ENCODE measurements at regions not wholly inside any gene's neighbourhood (a gene's known extent, or its start where the extent isn't known, plus 50 kb on each side); places are given as distances from the start of the nearest gene placed in this dataset.
"Not testable (repeated sequence)": the region's sequence is repeated elsewhere in the genome, so short reads cannot be mapped to it uniquely, and the experiment has no call there.

DNA sequence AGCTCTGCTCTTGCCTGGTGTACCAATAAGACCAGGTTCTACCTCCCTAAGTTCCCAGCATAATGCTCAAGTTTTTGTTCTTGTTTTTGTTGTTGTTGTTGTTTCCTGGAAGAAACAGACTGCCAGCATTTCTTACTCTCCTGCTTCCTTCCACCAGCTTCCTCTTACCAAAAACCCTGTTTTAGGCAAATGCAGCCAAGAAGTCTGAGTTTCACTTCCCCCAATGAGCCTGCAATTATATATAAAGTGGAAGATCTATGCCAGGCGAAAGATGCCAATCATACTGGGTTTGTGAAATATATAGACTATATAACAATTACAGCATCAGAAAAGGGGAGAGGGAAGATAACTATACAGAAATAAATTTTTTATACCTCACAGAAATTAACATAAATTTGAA lies 931.5 kb upstream of the FAT3 start:
- DNase-seq (ENCODE audit: low spot score in 2 of 2, unreplicated experiment in 2 of 2) = no peak
- Mint-ChIP-seq H3K4me1 (no peaks in the 10 kb centered on the region), H3K27me3 (ENCODE audit: low read depth) (no peaks in the 10 kb centered on the region), H3K9me3 (no peaks in the 10 kb centered on the region), H3K4me3 (no peak overlapping the region), H3K27ac (no peak overlapping the region), H3K36me3 (peaks cover 1% of the 10 kb centered on the region)
- TF ChIP-seq, protein P1, sequence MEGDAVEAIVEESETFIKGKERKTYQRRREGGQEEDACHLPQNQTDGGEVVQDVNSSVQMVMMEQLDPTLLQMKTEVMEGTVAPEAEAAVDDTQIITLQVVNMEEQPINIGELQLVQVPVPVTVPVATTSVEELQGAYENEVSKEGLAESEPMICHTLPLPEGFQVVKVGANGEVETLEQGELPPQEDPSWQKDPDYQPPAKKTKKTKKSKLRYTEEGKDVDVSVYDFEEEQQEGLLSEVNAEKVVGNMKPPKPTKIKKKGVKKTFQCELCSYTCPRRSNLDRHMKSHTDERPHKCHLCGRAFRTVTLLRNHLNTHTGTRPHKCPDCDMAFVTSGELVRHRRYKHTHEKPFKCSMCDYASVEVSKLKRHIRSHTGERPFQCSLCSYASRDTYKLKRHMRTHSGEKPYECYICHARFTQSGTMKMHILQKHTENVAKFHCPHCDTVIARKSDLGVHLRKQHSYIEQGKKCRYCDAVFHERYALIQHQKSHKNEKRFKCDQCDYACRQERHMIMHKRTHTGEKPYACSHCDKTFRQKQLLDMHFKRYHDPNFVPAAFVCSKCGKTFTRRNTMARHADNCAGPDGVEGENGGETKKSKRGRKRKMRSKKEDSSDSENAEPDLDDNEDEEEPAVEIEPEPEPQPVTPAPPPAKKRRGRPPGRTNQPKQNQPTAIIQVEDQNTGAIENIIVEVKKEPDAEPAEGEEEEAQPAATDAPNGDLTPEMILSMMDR (IDR thresholded peaks at IDR 0.05; ENCODE audit: unreplicated experiment) = no peak

DNA sequence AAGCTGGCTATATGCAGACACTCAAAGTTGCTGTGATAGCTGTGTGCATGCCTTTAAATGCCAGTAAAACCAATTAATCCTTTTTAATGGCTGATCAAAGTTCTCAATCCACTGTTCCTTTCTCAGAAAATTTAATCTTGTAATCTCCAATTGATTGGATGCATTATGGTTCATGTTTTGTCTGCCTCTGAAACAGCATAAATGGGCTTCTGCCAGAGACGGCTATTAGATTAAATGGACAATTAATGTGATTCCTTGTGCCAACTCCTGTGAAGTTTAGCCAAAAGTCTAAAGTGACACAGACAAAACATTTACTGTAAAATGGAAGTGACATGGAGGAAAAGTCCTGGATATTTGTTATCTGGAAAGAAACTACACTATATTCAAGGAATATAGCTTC lies 952.5 kb upstream of the FAT3 start:
- no peak overlapping the region for H3K27ac Mint-ChIP-seq
- H3K4me1 Mint-ChIP-seq = peaks cover 7% of the 10 kb centered on the region
- no peak for DNase-seq (ENCODE audit: low spot score in 2 of 2, unreplicated experiment in 2 of 2)
- TF ChIP-seq, protein P1 (IDR thresholded peaks at IDR 0.05; ENCODE audit: unreplicated experiment) = no peak
- H3K27me3 Mint-ChIP-seq (ENCODE audit: low read depth) = no peaks in the 10 kb centered on the region
- H3K9me3 Mint-ChIP-seq = peaks cover 4% of the 10 kb centered on the region
- no peaks in the 10 kb centered on the region for H3K36me3 Mint-ChIP-seq
- H3K4me3 Mint-ChIP-seq = no peak overlapping the region

DNA sequence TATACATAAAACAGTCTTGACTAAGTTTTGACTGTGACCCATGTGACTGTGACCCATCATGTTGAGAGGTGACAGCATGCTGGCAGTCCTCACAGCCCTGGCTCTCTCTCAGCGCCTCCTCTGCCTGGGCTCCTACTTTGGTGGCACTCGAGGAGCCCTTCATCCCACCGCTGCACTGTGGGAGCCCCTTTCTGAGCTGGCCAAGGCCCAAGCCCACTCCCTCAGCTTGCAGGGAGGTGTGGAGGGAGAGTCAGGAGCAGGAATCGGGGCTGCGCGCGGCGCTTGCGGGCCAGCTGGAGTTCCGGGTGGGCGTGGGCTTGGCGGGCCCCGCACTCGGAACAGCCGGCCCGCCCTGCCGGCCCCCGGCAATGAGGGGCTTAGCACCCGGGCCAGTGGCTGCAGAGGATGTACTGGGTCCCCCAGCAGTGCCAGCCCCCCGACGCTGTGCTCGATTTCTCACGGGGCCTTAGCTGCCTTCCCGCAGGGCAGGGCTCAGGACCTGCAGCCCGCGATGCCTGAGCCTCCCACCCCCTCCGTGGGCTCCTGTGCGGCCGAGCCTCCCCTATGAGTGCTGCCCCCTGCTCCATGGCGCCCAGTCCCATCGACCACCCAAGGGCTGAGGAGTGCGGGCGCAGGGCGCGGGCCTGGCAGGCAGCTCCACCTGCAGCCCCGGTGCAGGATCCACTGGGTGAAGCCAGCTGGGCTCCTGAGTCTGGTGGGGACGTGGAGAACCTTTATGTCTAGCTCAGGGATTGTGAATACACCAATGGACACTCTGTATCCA lies 955.9 kb upstream of the FAT3 start:
- not testable (repeated sequence) for H3K4me3 Mint-ChIP-seq; H3K27me3 Mint-ChIP-seq (ENCODE audit: low read depth); DNase-seq (ENCODE audit: low spot score in 2 of 2, unreplicated experiment in 2 of 2); H3K36me3 Mint-ChIP-seq; H3K27ac Mint-ChIP-seq; H3K9me3 Mint-ChIP-seq
- H3K4me1 Mint-ChIP-seq = peaks cover 12% of the 10 kb centered on the region

DNA sequence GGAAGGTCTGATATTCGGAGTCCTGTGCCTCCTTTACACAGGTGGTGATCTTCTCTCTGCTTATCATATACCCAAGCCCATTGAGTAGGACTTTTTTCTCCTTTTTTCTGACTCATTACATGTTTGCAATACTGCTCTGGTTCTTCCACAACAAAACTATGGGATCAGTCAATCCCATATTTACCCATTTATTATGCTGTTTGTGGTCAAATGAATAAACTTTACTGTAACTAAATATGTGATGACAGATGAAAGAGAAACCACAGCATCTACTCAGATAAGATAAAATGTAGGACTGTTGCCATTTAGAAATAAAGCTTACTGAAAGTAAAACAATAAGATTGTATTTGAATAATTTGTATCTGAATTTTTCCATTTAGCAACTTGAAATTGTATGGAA lies 958.7 kb upstream of the FAT3 start:
- no peaks in the 10 kb centered on the region for H3K27me3 Mint-ChIP-seq (ENCODE audit: low read depth)
- DNase-seq (ENCODE audit: low spot score in 2 of 2, unreplicated experiment in 2 of 2) = no peak
- H3K36me3 Mint-ChIP-seq = no peaks in the 10 kb centered on the region
- H3K9me3 Mint-ChIP-seq = no peaks in the 10 kb centered on the region
- no peak overlapping the region for H3K4me3 Mint-ChIP-seq
- TF ChIP-seq, protein P1 (IDR thresholded peaks at IDR 0.05; ENCODE audit: unreplicated experiment) = no peak
- no peak overlapping the region for H3K27ac Mint-ChIP-seq
- peaks cover 15% of the 10 kb centered on the region for H3K4me1 Mint-ChIP-seq

DNA sequence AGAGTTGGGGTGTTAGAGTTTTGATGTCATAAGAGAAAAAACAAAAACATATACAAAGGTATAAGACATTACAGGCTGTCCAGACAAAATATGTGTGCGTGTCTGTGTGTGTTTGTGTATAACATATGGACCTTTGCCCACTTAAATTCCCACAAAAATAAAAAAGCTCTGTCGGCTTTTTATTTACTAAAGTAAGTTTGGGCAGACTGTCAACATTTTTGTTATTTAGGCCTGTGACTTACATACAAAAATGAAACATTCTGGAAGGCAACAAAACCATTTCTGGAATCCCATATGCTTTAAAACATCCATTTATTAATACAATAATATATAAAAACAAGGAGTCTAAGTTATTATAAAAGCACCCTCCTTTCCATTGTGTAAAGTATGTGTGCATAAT lies 960.1 kb upstream of the FAT3 start:
- Mint-ChIP-seq H3K4me3 (no peak overlapping the region), H3K27ac (no peak overlapping the region), H3K27me3 (ENCODE audit: low read depth) (no peaks in the 10 kb centered on the region)

More for the DNA sequence above, 960.1 kb upstream of the FAT3 start:
- TF ChIP-seq, protein P1 (IDR thresholded peaks at IDR 0.05; ENCODE audit: unreplicated experiment) = no peak
- H3K9me3 Mint-ChIP-seq = no peaks in the 10 kb centered on the region
- H3K36me3 Mint-ChIP-seq = no peaks in the 10 kb centered on the region
- H3K4me1 Mint-ChIP-seq = peaks cover 15% of the 10 kb centered on the region
- DNase-seq (ENCODE audit: low spot score in 2 of 2, unreplicated experiment in 2 of 2) = no peak

Data from mesothelial cell of epicardium (in vitro differentiated cells).